ENCODE measurements at regions not wholly inside any gene's neighbourhood (a gene's known extent, or its start where the extent isn't known, plus 50 kb on each side); places are given as distances from the start of the nearest gene placed in this dataset.

- H3K36me3 ChIP-seq (ENCODE audit: low read depth): no peaks in the 10 kb centered on the region
- TF ChIP-seq EZH2 (IDR thresholded peaks at IDR 0.05; ENCODE audit: insufficient read depth, poor library complexity, severe bottlenecking): no peak
- no peak for TF ChIP-seq EZH2phosphoT487 (IDR thresholded peaks at IDR 0.05; ENCODE audit: insufficient read depth, low read depth)
- no peaks in the 10 kb centered on the region for H3K27me3 ChIP-seq (replicated peaks; ENCODE audit: insufficient read depth)
- no peak overlapping the region for H3K4me3 ChIP-seq
- H4K20me1 ChIP-seq (ENCODE audit: insufficient read depth): no peaks in the 10 kb centered on the region
- DNase-seq: no peak
- no peaks in the 10 kb centered on the region for H3K79me2 ChIP-seq (ENCODE audit: insufficient read depth)
- H3K9ac ChIP-seq: no peak overlapping the region
- H3F3A ChIP-seq (ENCODE audit: insufficient read depth): no peaks in the 10 kb centered on the region
- H3K27ac ChIP-seq: no peak overlapping the region
- H3K4me2 ChIP-seq (ENCODE audit: unreplicated experiment): no peak overlapping the region
- H3K9me3 ChIP-seq (ENCODE audit: low read depth): no peaks in the 10 kb centered on the region
- H3K4me1 ChIP-seq (ENCODE audit: insufficient read depth): no peaks in the 10 kb centered on the region
- no peaks in the 10 kb centered on the region for H3K9me2 ChIP-seq (ENCODE audit: insufficient read depth)
- WGBS, 2 experiments (ENCODE audit: low coverage in 1 of 2, low lambda C conversion rate in 2 of 2, missing lambda C conversion rate in 2 of 2): 10% methylated on average over 4 of the region's 4 CpGs
- no peak overlapping the region for H2AFZ ChIP-seq
- in situ Hi-C loops (cut with MboI): no loop called here
Observed at GRCh38 chr7:108723381-108723814, 153.7 kb downstream of the DNAJB9 start.

GRCh38 chr7:108724251-108725100, 154.8 kb downstream of the DNAJB9 start:
- Histone ChIP-seq H4K20me1 (ENCODE audit: insufficient read depth) (no peaks in the 10 kb centered on the region), H3K4me1 (ENCODE audit: insufficient read depth) (no peaks in the 10 kb centered on the region), H3K9me3 (ENCODE audit: low read depth) (no peaks in the 10 kb centered on the region), H3K27me3 (replicated peaks; ENCODE audit: insufficient read depth) (no peaks in the 10 kb centered on the region), H2AFZ (no peak overlapping the region), H3K36me3 (ENCODE audit: low read depth) (no peaks in the 10 kb centered on the region), H3K4me2 (ENCODE audit: unreplicated experiment) (no peak overlapping the region), H3K9me2 (ENCODE audit: insufficient read depth) (no peaks in the 10 kb centered on the region), H3F3A (ENCODE audit: insufficient read depth) (no peaks in the 10 kb centered on the region), H3K9ac (no peak overlapping the region), H3K4me3 (no peak overlapping the region), H3K27ac (no peak overlapping the region), H3K79me2 (ENCODE audit: insufficient read depth) (no peaks in the 10 kb centered on the region)
- no peak for DNase-seq
- no peak for TF ChIP-seq EZH2phosphoT487 (IDR thresholded peaks at IDR 0.05; ENCODE audit: insufficient read depth, low read depth)
- no peak for TF ChIP-seq EZH2 (IDR thresholded peaks at IDR 0.05; ENCODE audit: insufficient read depth, poor library complexity, severe bottlenecking)
- in situ Hi-C loops (cut with MboI): no loop called here
- WGBS, 2 experiments (ENCODE audit: low coverage in 1 of 2, low lambda C conversion rate in 2 of 2, missing lambda C conversion rate in 2 of 2): 0 to 1% methylated on average over 3 of the region's 3 CpGs

GRCh38 chr7:108735814-108736213, 166.1 kb downstream of the DNAJB9 start:
- H3K4me1 ChIP-seq (ENCODE audit: insufficient read depth): no peaks in the 10 kb centered on the region
- H3K4me3 ChIP-seq: no peak overlapping the region
- no peaks in the 10 kb centered on the region for H3K27me3 ChIP-seq (replicated peaks; ENCODE audit: insufficient read depth)
- no peaks in the 10 kb centered on the region for H4K20me1 ChIP-seq (ENCODE audit: insufficient read depth)
- in situ Hi-C loops (cut with MboI): no loop called here
- H3F3A ChIP-seq (ENCODE audit: insufficient read depth): no peaks in the 10 kb centered on the region
- H3K9me2 ChIP-seq (ENCODE audit: insufficient read depth): no peaks in the 10 kb centered on the region
- no peak overlapping the region for H2AFZ ChIP-seq
- H3K4me2 ChIP-seq (ENCODE audit: unreplicated experiment): no peak overlapping the region
- H3K27ac ChIP-seq: no peak overlapping the region
- no peak for TF ChIP-seq EZH2phosphoT487 (IDR thresholded peaks at IDR 0.05; ENCODE audit: insufficient read depth, low read depth)
- no peak for TF ChIP-seq EZH2 (IDR thresholded peaks at IDR 0.05; ENCODE audit: insufficient read depth, poor library complexity, severe bottlenecking)
- no peak for DNase-seq
- no peaks in the 10 kb centered on the region for H3K79me2 ChIP-seq (ENCODE audit: insufficient read depth)
- no peaks in the 10 kb centered on the region for H3K9me3 ChIP-seq (ENCODE audit: low read depth)
- H3K9ac ChIP-seq: no peak overlapping the region
- no peaks in the 10 kb centered on the region for H3K36me3 ChIP-seq (ENCODE audit: low read depth)

- H3K79me2 ChIP-seq (ENCODE audit: insufficient read depth): no peaks in the 10 kb centered on the region
- no peaks in the 10 kb centered on the region for H4K20me1 ChIP-seq (ENCODE audit: insufficient read depth)
- H3K27me3 ChIP-seq (replicated peaks; ENCODE audit: insufficient read depth): no peaks in the 10 kb centered on the region
- no peak overlapping the region for H3K4me2 ChIP-seq (ENCODE audit: unreplicated experiment)
- H2AFZ ChIP-seq: no peak overlapping the region
- DNase-seq: no peak
- no peak overlapping the region for H3K4me3 ChIP-seq
- H3F3A ChIP-seq (ENCODE audit: insufficient read depth): no peaks in the 10 kb centered on the region
- no peak for TF ChIP-seq EZH2phosphoT487 (IDR thresholded peaks at IDR 0.05; ENCODE audit: insufficient read depth, low read depth)
- no peak for TF ChIP-seq EZH2 (IDR thresholded peaks at IDR 0.05; ENCODE audit: insufficient read depth, poor library complexity, severe bottlenecking)
- in situ Hi-C loops (cut with MboI): no loop called here
- H3K9me2 ChIP-seq (ENCODE audit: insufficient read depth): no peaks in the 10 kb centered on the region
- 13 to 21% methylated on average over 2 of the region's 2 CpGs for WGBS, 2 experiments (ENCODE audit: low coverage in 1 of 2, low lambda C conversion rate in 2 of 2, missing lambda C conversion rate in 2 of 2)
- no peaks in the 10 kb centered on the region for H3K9me3 ChIP-seq (ENCODE audit: low read depth)
- H3K9ac ChIP-seq: no peak overlapping the region
- no peaks in the 10 kb centered on the region for H3K36me3 ChIP-seq (ENCODE audit: low read depth)
- no peak overlapping the region for H3K27ac ChIP-seq
- no peaks in the 10 kb centered on the region for H3K4me1 ChIP-seq (ENCODE audit: insufficient read depth)
Observed at GRCh38 chr7:108736221-108736891, 166.7 kb downstream of the DNAJB9 start.
